IMR-90 (cell line): ENCODE measurements at regions not wholly inside any gene's neighbourhood (a gene's known extent, or its start where the extent isn't known, plus 50 kb on each side); places are given as distances from the start of the nearest gene placed in this dataset.
A peak's percentile ranks its signal among the peaks of the same experiment; 100 is the strongest.

Source experiments
- ATAC-seq: fragments of 200-7000 bp; cut with Tn5 transposase; 2 replicates; pipeline ENCODE4 v1.9.1; 2020; ENCODE audit warnings: low read depth, mild to moderate bottlenecking, moderate library complexity
- BruUV-seq: library from RNA; stranded (reverse); fragments of 400-500 nt; replicated peaks from 2 replicates; lab custom pipeline; 2021; lab: Mats Ljungman, UMichigan
- CTCF ChIA-PET: fragments of 300-600 bp; formaldehyde crosslinking; extraction: SDS; loops from one replicate; lab custom pipeline; 2021; ENCODE audit warnings: antibody characterized with exemption; lab: Yijun Ruan, JAX
- POLR2A ChIA-PET: fragments of 300-600 bp; sonication (Branson Sonifier 250); formaldehyde crosslinking; loops from one replicate; lab custom pipeline; 2022; ENCODE audit warnings: antibody characterized with exemption; ENCODE audit not compliant: unreplicated experiment; lab: Charles Lee
- DNase-seq: peaks from one replicate; pipeline ENCODE4 v3.0.0; 2013
- H2AFZ ChIP-seq: replicated peaks from 2 replicates; pipeline ENCODE3; 2013; ENCODE audit warnings: low read length, mild to moderate bottlenecking; ENCODE audit not compliant: poor library complexity
- H2AK5ac ChIP-seq: 2 replicates; pipeline ENCODE4 v1.6.1; 2013; ENCODE audit warnings: low read depth, low read length, inconsistent platforms
- H2AK9ac ChIP-seq: replicated peaks from 2 replicates; pipeline ENCODE3; 2013; ENCODE audit warnings: mild to moderate bottlenecking, low read depth, low read length, moderate library complexity; ENCODE audit not compliant: poor library complexity
- H2BK120ac ChIP-seq: 2 replicates; pipeline ENCODE4 v1.6.1; 2013; ENCODE audit warnings: low read depth, low read length, inconsistent platforms
- H2BK15ac ChIP-seq: 3 replicates; pipeline ENCODE4 v1.6.1; 2013; ENCODE audit warnings: low read depth, low read length, inconsistent platforms
- H2BK20ac ChIP-seq: 2 replicates; pipeline ENCODE4 v1.6.1; 2013; ENCODE audit warnings: low read depth, mild to moderate bottlenecking, inconsistent platforms, low read length, moderate library complexity
- H2BK5ac ChIP-seq: 2 replicates; pipeline ENCODE4 v1.6.1; 2013; ENCODE audit warnings: mild to moderate bottlenecking, low read depth, low read length, inconsistent platforms; ENCODE audit not compliant: poor library complexity, severe bottlenecking
- H3K14ac ChIP-seq: replicated peaks from 2 replicates; pipeline ENCODE4 v1.6.1; 2013; ENCODE audit warnings: low read depth, low read length, inconsistent platforms
- H3K18ac ChIP-seq: 2 replicates; pipeline ENCODE4 v1.6.1; 2013; ENCODE audit warnings: low read depth, low read length, control low read depth
- H3K23ac ChIP-seq: 2 replicates; pipeline ENCODE4 v1.6.1; 2013; ENCODE audit warnings: low read depth, low read length, inconsistent platforms
- H3K27ac ChIP-seq: 2 replicates; pipeline ENCODE4 v1.5.1; 2013; ENCODE audit warnings: mild to moderate bottlenecking, control low read depth, low read length; ENCODE audit not compliant: insufficient read depth
- H3K27me3 ChIP-seq: 2 replicates; pipeline ENCODE4 v1.6.1; 2013; ENCODE audit warnings: low read length; ENCODE audit not compliant: control insufficient read depth, insufficient read depth
- H3K36me3 ChIP-seq: 2 replicates; pipeline ENCODE4 v1.6.1; 2013; ENCODE audit warnings: low read length, mixed read lengths; ENCODE audit not compliant: control insufficient read depth, insufficient read depth
- H3K4ac ChIP-seq: 2 replicates; pipeline ENCODE4 v1.6.1; 2013; ENCODE audit warnings: low read depth, low read length, inconsistent platforms
- H3K4me1 ChIP-seq: 2 replicates; pipeline ENCODE4 v1.6.1; 2013; ENCODE audit warnings: low read length, mixed read lengths; ENCODE audit not compliant: control insufficient read depth, insufficient read depth
- H3K4me2 ChIP-seq: 2 replicates; pipeline ENCODE4 v1.6.1; 2013; ENCODE audit warnings: low read depth, mild to moderate bottlenecking, control low read depth, low read length, moderate library complexity
- H3K4me3 ChIP-seq: 2 replicates; pipeline ENCODE4 v1.5.1; 2013; ENCODE audit warnings: low read depth, mild to moderate bottlenecking, control low read depth, low read length, moderate library complexity; ENCODE audit not compliant: insufficient read depth
- H3K56ac ChIP-seq: 2 replicates; pipeline ENCODE4 v1.6.1; 2013; ENCODE audit warnings: low read length, inconsistent platforms; ENCODE audit not compliant: insufficient read depth; ENCODE audit errors: extremely low read depth
- H3K79me1 ChIP-seq, 2 experiments: 2 replicates each; pipeline ENCODE4 v1.6.1; 2013; ENCODE audit warnings: low read length in 2 of 2, inconsistent platforms in 1 of 2, low read depth in 1 of 2
- H3K9ac ChIP-seq: 2 replicates; pipeline ENCODE4 v1.6.1; 2013; ENCODE audit warnings: low read depth, low read length, control low read depth
- H3K9me1 ChIP-seq: 2 replicates; pipeline ENCODE4 v1.6.1; 2013; ENCODE audit warnings: low read length, inconsistent platforms; ENCODE audit not compliant: insufficient read depth
- H3K9me3 ChIP-seq: 2 replicates; pipeline ENCODE4 v1.6.1; 2013; ENCODE audit warnings: low read length; ENCODE audit not compliant: control insufficient read depth, insufficient read depth
- H4K20me1 ChIP-seq: 2 replicates; pipeline ENCODE4 v1.6.1; 2013; ENCODE audit warnings: low read length, inconsistent platforms; ENCODE audit not compliant: insufficient read depth
- H4K5ac ChIP-seq: 2 replicates; pipeline ENCODE4 v1.6.1; 2013; ENCODE audit warnings: mild to moderate bottlenecking, low read depth, low read length, control low read depth
- H4K8ac ChIP-seq, 2 experiments: 2 replicates each; pipeline ENCODE4 v1.6.1; 2013; ENCODE audit warnings: low read depth in 2 of 2, low read length in 2 of 2, control low read depth in 1 of 2, inconsistent platforms in 1 of 2
- H4K91ac ChIP-seq: 2 replicates; pipeline ENCODE4 v1.6.1; 2013; ENCODE audit warnings: low read depth, low read length, inconsistent platforms; ENCODE audit not compliant: insufficient read depth
- CEBPB ChIP-seq: IDR thresholded peaks from 2 replicates; pipeline ENCODE4 v1.6.1; 2012; ENCODE audit warnings: low read depth, low read length, improper control_type of control experiment
- FOS ChIP-seq: fragments of 150-350 bp; IDR thresholded peaks from 2 replicates; pipeline ENCODE4 v1.6.1; 2016; ENCODE audit warnings: low read depth, low read length
- MAFK ChIP-seq: IDR thresholded peaks from 2 replicates; pipeline ENCODE4 v1.6.1; 2012; ENCODE audit warnings: low read depth, low read length, improper control_type of control experiment
- MAZ ChIP-seq: IDR thresholded peaks from 2 replicates; pipeline ENCODE4 v1.6.1; 2012; ENCODE audit warnings: low read depth, mild to moderate bottlenecking, low read length, improper control_type of control experiment, moderate library complexity, borderline replicate concordance
- NFE2L2 ChIP-seq: fragments of 150-350 bp; IDR thresholded peaks from 2 replicates; pipeline ENCODE4 v1.6.1; 2016; ENCODE audit warnings: low read depth, mild to moderate bottlenecking, low read length
- POLR2A ChIP-seq: IDR thresholded peaks from 2 replicates; pipeline ENCODE4 v1.6.1; 2012; ENCODE audit warnings: mild to moderate bottlenecking, low read depth, low read length
- RAD21 ChIP-seq: IDR thresholded peaks from 2 replicates; pipeline ENCODE4 v1.6.1; 2012; ENCODE audit warnings: low read length, improper control_type of control experiment
- RCOR1 ChIP-seq: IDR thresholded peaks from 2 replicates; pipeline ENCODE4 v1.6.1; 2012; ENCODE audit warnings: mild to moderate bottlenecking, low read length, improper control_type of control experiment; ENCODE audit not compliant: insufficient replicate concordance
- SMC3 ChIP-seq: fragments of 150-350 bp; IDR thresholded peaks from 2 replicates; pipeline ENCODE4 v1.6.1; 2016; ENCODE audit warnings: low read depth, mild to moderate bottlenecking, antibody characterized with exemption, low read length, moderate library complexity
- WGBS, 2 experiments: methylation state at CpG; one replicate each; pipeline versions ENCODE4 v1.1.5 to v1.1.7; 2013; ENCODE audit warnings: missing lambda C conversion rate in 2 of 2; ENCODE audit not compliant: insufficient read length in 1 of 2; ENCODE audit errors: extremely low coverage in 2 of 2; 5-methylcytosine and 5-hydroxymethylcytosine counted together
- dilution Hi-C: fragments of 300-500 bp; cut with HindIII; formaldehyde crosslinking; loops from one replicate; pipeline ENCODE4 v1.14.3; 2018; ENCODE audit warnings: low sequenced_read_pairs; ENCODE audit not compliant: unreplicated experiment
- in situ Hi-C: fragments of 300-500 bp; cut with MboI; formaldehyde crosslinking; loops from 3 replicates; pipeline ENCODE4 v1.14.3; 2019; ENCODE audit warnings: low sequenced_read_pairs, inconsistent platforms, mixed read lengths
- intact Hi-C: fragments of 100-400 bp; cut with micrococcal nuclease; formaldehyde crosslinking; loops from 2 replicates; pipeline ENCODE4 v1.10.0; 2022
- TF ChIP-seq, protein P1 (sequence below): conservative IDR thresholded peaks from 2 replicates; pipeline ENCODE4 v1.5.1; 2012; ENCODE audit warnings: mild to moderate bottlenecking, low read depth, low read length, improper control_type of control experiment
- TF ChIP-seq, protein P2 (sequence below): fragments of 150-350 bp; IDR thresholded peaks from 2 replicates; pipeline ENCODE4 v1.6.1; 2016; ENCODE audit warnings: low read depth, mild to moderate bottlenecking, low read length, moderate library complexity, borderline replicate concordance

GRCh38 chr1:200351826-200352549, 57.8 kb downstream of the ZNF281 start:
- intact Hi-C loops (no loop called here), dilution Hi-C loops (no loop called here), in situ Hi-C loops (no loop called here)
- Histone ChIP-seq H2AFZ (peak overlapping the region; percentile 78), H4K8ac (peak overlapping the region; percentile 84 to 98), H3K4me1 (peaks cover 12% of the 10 kb centered on the region), H2BK5ac (peak overlapping the region; percentile 99), H4K91ac (peak overlapping the region; percentile 93), H3K9me3 (no peaks in the 10 kb centered on the region), H3K27me3 (no peaks in the 10 kb centered on the region), H3K56ac (peak overlapping the region; percentile 96), H3K36me3 (no peaks in the 10 kb centered on the region), H3K14ac (peak overlapping the region; percentile 94), H3K4me3 (peak overlapping the region; percentile 32; the same call in 1 of the 2 replicates), H2BK15ac (peak overlapping the region; percentile 90), H3K4ac (peak overlapping the region; percentile 94), H3K23ac (peak overlapping the region; percentile 91), H4K20me1 (no peaks in the 10 kb centered on the region), H3K4me2 (peak overlapping the region; percentile 87), H2BK20ac (peak overlapping the region; percentile 91), H2AK9ac (no peak overlapping the region), H4K5ac (peak overlapping the region; percentile 100), H3K18ac (peak overlapping the region; percentile 99), H3K79me1 (no peaks in the 10 kb centered on the region), H3K9ac (peak overlapping the region; percentile 87), H2BK120ac (peak overlapping the region; percentile 93), H3K9me1 (peaks cover 4% of the 10 kb centered on the region; the same call in 1 of the 2 replicates), H2AK5ac (peak overlapping the region; percentile 89), H3K27ac (peak overlapping the region; percentile 97)
- TF ChIP-seq MAZ (no peak), NFE2L2 (no peak), RCOR1 (no peak), CEBPB (peak; percentile 96), RAD21 (no peak; the same call in 1 of the 2 replicates), MAFK (no peak), FOS (peak; percentile 53; the same call in 1 of the 2 replicates), POLR2A (peak; percentile 68; the same call in 1 of the 2 replicates), SMC3 (0 out of 2 replicates have a peak, but pooled peaks have one; percentile 1)
- TF ChIP-seq, protein P1, sequence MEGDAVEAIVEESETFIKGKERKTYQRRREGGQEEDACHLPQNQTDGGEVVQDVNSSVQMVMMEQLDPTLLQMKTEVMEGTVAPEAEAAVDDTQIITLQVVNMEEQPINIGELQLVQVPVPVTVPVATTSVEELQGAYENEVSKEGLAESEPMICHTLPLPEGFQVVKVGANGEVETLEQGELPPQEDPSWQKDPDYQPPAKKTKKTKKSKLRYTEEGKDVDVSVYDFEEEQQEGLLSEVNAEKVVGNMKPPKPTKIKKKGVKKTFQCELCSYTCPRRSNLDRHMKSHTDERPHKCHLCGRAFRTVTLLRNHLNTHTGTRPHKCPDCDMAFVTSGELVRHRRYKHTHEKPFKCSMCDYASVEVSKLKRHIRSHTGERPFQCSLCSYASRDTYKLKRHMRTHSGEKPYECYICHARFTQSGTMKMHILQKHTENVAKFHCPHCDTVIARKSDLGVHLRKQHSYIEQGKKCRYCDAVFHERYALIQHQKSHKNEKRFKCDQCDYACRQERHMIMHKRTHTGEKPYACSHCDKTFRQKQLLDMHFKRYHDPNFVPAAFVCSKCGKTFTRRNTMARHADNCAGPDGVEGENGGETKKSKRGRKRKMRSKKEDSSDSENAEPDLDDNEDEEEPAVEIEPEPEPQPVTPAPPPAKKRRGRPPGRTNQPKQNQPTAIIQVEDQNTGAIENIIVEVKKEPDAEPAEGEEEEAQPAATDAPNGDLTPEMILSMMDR: no peak
- TF ChIP-seq, protein P2, sequence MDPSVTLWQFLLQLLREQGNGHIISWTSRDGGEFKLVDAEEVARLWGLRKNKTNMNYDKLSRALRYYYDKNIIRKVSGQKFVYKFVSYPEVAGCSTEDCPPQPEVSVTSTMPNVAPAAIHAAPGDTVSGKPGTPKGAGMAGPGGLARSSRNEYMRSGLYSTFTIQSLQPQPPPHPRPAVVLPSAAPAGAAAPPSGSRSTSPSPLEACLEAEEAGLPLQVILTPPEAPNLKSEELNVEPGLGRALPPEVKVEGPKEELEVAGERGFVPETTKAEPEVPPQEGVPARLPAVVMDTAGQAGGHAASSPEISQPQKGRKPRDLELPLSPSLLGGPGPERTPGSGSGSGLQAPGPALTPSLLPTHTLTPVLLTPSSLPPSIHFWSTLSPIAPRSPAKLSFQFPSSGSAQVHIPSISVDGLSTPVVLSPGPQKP: no peak
- POLR2A ChIA-PET: no interaction called here
- ATAC-seq (peak; percentile 93), DNase-seq (peak; percentile 98)
- CTCF ChIA-PET: interaction anchor here (0.6 to 1.0 kb wide), 2 partner anchors 32 to 252 kb away, joined by 3 read pairs; no protein-coding TSS in a partner anchor
- WGBS, 2 experiments: 0% methylated on average over 2 of the region's 4 CpGs; no CpG with 5 or more reads in 1 of the 2 experiments
- BruUV-seq: no TSS peak
